NOMO-1 (cell line): ENCODE measurements at regions not wholly inside any gene's neighbourhood (a gene's known extent, or its start where the extent isn't known, plus 50 kb on each side); places are given as distances from the start of the nearest gene placed in this dataset.

Source experiments
- DNase-seq, 2 experiments: peaks; one replicate each; lab custom pipeline; 2025; ENCODE audit not compliant: unreplicated experiment in 2 of 2; lab: John Stamatoyannopoulos, UW

DNA sequence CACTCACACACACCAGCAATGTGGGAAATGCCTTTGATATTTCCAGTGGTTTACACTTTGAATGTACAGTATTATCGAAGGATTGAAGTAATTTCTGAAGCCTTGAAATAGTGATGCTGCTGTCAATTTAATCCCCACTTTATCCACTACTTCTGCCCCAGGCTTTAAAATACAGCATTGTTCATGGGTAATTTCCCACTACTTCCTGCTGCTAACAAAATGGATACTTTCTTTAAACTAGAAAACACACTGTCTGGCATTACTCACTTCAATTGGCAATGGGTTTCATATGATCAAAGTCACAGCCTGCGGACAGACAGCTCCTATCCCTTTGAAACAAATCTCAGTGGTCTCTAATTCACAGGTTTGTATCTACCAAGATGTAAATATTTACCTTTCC, 292.2 kb downstream of the CDH11 start:
- no peak for DNase-seq

DNA sequence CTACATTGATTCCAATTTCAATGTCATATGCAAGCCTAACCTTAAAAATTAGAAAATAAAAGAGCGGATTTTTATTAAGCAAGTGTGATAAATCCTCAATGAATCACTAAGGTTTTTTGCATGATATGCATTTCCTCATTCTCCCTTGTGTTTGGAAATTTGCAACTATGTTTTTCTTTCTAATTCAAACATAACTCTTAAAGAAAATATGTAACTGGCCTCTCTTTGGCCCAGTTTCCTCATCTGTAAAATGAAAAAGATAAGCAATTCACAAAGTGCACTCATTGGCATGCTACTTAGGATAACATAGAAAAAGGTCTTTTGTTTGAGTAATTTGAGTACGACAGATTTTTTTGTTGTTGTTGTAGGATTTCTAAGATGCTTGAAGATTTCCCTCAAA, 295.5 kb downstream of the CDH11 start:
- DNase-seq = no peak

DNA sequence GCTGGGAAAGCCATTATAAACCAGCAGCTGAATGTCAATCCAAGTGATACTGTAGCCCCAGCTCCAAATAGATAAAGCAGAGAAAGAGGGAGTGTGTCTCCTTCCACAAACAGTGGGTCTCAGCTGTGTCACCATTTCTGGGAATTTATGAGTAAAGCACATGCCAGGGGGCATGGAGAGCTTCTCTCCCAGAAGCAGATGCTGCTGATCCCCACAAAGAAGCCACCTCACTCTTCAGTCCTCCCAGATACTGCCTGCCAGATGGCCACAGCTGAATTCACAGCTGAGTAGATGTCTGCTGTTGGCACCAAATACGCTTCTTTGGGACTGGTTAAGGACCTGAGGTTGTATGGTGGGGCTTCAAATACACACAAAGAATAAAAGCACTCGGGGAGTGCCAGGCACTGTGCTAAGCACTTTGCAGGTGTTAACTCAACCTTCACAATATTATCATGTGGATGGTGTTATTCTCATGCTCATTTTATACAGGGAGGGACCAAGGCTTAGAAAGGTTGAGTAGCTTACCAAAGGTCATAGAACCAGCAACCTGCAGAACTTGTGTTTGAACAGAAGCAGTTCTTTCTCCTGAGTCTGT, 298.3 kb downstream of the CDH11 start:
- DNase-seq = no peak

DNA sequence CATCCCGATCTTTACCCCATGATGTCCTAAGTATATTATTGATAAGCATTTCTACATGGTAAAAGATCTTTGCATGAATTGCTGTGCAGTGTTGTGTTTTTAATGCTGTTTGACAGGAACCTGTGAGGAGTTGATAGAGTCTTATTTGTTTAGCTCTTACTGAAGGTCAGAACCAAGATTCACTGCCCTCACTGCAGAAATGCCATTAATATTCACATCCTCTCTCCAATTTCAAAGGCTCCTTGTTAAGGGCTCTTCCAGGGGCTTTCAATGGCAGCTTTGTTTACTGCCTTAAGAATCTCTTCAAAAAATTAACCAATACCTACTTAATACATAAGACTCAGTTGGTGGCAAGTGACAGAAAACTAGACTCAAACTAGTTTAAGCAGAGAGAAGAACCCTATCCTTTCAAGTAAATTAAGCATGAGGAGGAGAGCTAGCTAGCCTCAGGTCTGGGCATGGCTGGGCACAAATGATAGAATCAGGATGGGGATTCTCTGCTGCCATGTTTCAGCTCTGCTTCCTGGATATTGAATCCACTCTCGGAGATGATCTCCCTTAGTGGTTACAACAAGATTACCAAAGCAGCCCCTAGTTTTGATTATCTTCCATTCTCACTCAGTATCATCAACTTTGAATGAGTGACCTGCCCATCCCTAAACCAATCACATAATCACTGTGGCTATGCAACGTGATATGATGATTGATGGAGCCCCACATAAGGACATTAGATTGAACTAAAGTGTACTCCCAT, 311.8 kb downstream of the CDH11 start:
- no peak for DNase-seq

DNA sequence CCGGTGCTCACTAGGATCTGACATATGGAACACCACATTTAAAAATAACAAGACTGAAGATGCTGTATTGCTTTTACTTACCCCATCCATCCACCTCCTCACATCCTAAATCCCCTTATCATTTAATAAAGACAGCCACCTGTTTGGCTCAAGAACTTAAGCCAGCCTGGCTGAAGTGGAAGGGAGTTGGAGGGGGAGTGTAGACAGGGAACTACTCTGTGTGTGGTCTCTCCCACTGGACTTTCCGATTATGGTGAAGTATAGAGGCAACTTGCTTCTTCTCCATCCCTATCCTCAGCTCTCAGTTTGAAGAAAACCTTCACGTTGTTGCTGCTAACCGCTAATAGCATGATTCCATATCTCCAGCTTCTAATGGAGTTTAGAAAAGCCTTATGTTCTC, 313.4 kb downstream of the CDH11 start:
- DNase-seq = no peak

DNA sequence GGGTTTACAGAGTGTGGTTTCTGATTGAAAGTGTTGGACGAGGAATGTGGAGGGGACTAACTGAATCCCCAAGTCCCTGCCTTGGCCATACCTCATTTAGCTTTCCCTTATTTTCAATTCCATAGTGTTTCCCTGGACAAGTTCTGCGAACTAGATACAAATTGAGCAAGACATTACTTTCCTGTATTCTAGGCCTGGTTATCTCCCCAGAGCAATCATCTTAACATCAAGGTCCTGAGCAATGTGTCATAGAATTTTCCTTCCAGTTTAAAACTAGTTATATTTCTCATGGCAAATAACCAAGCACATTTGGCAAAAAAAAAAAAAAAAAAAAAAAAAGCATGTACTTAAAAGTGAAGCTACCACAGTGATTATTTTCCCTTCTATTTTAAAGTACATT, 330.1 kb downstream of the CDH11 start:
- no peak for DNase-seq

DNA sequence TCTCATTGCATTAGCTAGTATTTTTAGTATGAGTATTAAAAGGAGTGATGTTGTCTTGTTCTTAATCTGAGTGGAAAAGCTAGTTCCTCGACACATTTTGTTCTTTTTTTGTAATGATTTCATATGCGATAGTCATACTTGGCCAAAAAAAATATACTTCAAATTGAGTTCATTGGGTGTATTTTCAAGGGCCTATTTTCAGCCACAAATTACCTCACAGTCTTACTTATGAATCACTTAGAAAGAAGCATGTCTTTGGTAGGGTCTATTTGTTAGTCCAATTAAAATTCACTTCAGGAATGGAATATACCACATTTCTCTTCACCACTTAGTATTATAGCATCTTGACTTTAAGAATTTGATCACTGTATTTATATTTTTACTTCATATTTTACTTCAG, 337.2 kb downstream of the CDH11 start:
- no peak for DNase-seq

DNA sequence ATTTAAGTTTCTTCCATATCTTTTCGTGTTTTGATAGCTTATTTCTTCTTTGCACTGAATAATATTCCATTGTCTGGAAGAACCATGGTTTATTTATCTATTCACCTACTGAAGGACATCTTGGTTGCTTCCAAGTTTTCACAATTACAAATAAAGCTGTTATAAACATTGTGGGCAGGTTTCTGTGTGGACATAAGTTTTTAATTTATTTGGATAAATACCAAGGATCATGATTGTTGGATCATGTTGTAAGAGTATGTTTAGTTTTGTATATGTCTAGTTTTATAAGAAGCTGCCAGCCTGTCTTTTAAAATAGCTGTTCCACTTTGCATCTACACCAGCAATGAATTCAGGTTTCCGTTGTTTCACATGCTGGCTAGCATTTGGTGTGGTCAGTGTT, 339.4 kb downstream of the CDH11 start:
- no peak for DNase-seq

DNA sequence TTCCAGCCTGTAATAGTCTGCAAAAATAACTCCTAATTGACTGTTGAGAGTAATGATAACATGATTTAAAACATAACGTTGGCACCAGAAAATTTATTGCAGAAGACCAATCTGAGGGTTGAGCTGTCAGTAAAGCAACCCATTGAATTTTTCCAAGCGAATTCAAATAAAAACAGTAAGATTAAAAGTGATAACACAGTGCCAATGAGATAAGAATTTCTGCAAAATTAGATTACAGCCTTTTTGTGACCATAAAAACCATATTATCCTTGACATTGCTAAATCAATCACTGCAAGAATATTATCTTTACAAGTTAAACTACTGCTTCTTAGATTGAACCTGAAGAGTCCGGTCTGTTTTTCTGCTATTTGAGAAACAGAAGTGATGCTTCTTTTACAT, 341.4 kb downstream of the CDH11 start:
- no peak for DNase-seq

DNA sequence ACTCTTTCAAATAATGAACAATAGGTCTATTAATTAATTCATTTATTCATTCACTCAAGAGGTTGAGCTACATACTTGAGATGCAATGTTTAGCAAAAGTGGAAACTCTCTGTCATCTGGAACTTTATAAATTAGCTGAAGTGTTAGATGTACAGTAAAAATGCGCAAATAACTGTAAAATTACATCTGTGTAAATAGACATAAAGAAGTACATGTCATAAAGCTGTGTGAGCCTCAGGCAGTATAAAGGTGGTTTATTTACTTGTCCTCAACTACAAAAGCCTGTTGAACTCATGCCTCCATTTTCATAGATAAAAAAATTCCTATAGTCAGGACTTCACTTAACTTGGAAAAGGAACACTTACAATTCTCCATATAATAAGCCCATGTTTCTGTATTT, 343.1 kb downstream of the CDH11 start:
- no peak for DNase-seq

DNA sequence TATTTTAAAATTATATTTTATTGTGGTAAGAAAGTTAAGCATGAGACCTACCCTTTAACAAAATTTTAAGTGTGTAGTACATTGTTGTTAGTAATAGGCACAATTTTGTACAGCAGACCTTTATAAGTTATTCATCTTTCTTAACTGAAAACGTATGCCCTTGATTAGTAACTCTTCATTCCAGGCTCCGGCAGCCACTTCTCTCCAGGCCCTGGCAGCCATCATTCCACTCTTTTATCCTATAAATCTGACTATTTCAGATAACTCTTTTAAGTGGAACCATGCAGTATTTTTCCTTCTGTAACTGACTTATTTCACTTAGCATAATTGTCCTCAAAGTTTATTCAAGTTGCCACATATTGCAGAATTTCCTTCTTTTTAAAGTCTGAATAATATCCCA, 348.2 kb downstream of the CDH11 start:
- no peak for DNase-seq

DNA sequence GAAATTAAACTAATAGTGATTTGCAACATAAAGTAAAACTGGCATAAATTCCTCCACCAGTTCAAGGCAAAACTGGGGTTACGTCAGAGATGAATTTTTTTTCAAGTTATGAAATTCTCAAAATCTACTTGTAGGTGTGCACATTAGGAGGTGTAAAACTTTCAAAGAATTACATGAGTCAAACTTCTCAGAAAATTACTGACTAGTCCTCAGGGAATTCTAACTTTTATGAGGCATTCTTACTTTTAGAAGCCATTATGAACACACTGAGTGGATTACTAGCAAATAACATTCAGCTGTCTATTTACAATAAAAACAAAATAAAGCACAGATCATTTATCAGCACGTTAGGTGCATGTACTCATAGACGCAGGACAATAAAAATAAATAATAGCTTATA, 348.7 kb downstream of the CDH11 start:
- DNase-seq = no peak

DNA sequence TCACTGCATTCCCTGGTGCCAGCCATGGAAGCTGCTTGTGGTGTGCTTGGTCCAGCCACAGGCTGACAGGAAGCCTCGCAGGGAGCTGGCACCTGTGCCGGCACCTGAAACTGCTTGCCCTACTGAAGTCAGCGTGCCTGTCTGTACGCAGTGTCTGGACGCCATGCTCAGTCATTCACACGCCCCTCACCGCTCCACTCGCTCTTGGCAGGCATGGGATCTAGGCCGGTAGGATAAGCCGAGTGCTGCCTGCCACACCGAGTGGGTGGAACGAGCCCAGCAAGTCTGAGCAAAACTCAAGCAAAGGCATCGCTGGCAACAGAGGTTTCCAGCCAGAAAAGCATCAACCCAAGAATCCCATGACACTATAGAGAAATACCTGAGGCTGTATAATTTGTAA, 350.6 kb downstream of the CDH11 start:
- no peak for DNase-seq

DNA sequence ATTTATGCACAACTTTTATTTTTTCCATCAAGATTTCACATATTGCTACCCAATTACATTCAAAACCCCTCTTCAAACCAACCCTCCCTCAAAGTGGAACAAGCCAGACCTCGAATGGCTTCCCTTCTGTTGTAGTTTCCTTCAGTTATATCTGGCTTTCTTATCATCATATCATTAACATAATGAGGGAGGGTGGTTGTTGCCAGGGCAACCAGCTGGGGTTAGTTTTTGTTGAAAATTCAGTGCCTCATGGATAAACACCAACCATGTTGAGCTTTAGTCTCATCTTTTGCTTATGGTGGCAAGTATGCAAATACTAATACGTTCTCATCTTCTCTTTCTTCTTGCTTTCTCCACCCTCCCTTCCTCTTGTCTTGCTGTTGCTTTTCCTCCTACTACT, 359.7 kb downstream of the CDH11 start:
- no peak for DNase-seq

DNA sequence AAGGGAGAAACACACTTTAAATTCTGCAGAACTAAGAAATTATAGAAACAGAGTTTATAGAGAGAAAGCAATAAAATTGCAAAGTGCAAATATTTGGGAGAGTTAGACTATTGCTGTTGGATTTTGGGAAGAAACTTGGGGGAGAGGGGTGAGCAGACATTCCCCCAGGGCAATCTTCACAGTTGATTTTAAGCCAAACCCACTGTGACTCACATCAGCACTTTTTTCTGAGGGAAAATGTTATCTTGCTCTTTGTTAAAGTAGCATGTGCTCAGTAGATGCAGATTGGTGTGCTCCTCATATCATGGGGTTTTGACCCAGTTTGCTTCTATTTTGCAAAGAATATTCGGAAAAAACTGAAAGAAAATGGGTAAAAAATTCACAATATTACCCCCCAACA, 367.6 kb downstream of the CDH11 start:
- no peak for DNase-seq

DNA sequence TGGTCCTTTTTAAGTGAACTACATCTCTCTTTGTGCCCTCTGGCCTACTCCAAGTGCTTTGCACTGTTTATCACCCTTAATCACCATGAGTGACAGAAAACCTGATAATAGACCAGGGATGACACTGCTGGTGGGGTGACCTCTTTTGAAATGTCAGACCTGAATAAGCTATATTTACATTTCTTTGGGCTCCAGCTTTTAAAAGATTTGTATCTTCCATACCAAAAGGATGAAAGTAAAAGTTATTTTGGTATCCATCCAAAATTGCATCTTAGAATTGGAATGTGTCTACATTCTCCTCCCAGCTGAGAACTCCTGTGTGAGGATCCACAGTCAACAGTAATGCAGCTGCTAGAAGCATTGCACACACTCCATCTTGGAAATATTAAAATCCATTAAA, 370.0 kb downstream of the CDH11 start:
- DNase-seq = no peak

DNA sequence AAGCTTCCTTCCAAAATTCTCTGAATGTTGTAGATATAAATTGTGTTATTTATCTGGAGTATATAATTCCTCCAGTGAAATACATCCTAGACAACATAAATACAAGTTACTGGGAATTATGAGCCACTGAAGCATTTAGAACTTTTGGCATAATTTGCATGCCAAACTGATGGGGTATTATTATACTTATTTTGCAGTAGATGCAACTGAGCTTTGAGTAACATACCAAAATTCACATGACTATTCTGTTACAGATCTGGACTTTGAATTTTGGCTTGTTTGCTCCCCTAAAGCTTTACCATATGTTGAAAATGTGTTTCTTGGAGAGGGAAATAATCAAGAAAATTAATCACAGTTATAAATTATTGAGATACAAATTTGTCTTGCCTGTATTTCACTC, 372.5 kb downstream of the CDH11 start:
- no peak for DNase-seq

DNA sequence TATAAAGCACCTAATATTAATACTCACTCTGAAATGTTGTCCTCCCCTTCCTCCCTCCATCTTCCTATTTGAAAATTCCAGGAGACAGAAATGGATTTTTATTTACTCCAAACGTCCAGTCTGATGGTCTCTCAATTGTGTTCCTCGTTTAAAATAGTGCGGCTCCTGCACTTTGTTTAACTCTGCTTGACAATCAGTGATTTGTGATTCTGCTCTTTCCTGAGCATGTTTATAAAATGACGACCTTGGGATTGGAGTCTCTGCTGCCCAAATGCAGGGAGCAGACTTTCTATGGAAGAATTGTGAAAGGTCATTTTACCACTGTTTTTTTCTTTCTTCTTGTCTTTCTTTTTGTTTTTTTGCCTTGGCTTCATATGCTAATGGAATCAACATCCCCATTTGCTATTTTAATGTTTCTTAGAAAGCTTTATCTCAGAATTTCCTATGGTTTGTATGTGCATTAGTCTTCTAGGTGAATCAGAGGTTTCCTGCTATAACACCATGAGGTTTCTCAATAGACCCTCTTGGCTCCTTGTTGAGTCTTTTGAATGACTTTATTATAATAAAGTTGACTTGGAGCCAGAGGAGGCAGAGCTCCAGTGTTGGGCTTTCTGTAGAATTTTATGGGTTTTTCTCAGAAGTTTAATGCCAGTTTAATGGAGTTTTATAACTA, 376.5 kb downstream of the CDH11 start:
- no peak for DNase-seq

DNA sequence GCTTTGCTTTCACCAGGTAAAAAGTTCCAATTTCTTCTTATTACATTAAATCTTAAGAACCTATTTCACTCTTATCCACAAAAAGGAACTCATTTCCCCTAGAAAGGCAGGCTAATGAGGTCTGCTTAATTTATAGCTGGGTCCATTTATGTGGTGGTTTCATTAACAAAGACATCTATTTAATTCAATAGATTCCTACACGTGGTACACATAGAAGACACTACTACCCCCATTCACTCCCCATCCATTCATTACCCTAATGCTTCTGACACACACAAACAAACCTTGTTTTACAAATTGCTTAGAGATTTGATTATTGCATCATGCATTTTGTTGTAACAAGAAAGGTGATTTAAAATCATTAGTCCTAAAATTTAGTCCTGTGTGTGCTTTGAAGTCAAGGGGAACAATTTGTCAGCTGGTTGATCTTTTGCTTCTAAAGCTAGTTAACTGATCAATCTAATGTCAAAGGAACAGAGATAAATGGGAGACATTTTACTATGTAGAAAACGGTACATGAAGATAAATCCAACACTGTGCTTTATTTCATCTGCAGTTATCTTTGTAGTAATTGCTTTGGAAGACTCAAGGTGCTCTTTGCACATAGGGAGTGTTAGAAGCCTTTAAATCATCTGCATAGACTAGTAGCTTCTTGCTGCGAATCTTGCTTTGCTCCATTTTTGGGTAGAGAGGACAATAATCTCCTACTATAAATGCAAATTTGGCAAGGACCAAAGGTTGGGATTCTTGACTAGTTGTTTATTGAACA, 379.2 kb downstream of the CDH11 start:
- no peak for DNase-seq

DNA sequence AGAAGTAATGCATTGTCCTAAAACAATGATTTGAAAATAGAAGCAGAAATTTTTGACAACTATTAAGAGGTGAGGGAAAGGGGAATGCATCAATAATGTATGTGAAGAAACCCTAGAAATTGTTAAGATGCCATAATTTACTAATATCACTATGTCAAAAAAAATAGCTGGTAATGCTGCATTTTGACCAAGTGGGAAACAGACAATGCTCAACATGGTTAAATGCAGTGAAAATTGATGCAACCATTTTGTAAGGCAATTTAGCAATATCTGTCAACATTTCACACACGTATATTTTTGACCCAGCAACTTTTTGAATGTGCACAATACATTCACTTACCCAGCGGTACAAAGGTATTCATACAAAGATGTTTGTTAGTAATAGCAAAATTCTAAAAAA, 381.6 kb downstream of the CDH11 start:
- no peak for DNase-seq

DNA sequence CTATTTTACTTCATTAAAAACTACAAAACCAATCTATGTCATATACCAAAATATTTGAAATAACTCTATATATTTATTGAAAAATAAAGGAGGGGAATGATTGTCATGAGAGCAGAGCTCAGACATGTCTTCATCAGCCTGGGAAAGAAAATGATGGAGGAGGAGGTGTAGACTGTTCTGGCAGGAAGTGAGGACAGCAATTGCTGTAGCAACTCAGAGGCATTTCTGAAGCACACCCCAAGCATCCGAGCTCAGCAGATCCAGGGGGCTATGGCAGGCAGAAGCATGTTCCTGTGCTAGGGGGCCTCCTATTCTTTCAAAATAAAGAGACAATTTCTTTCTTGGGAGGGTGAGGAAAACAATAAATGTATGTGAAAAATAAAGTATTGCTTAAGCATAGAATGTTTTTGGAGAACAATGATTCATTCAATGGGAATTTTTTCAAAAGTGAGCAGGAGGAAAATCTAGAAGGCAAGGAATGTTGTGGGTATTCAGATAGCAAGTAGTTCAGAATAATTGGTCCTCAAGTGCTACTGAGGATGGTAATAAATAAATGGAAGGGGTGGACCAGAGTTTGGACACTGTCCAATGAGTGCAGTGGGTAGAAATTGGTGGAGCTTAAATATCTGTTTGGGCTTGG, 383.4 kb downstream of the CDH11 start:
- no peak for DNase-seq
